ENCODE measurements at regions not wholly inside any gene's neighbourhood (a gene's known extent, or its start where the extent isn't known, plus 50 kb on each side); places are given as distances from the start of the nearest gene placed in this dataset.

DNA sequence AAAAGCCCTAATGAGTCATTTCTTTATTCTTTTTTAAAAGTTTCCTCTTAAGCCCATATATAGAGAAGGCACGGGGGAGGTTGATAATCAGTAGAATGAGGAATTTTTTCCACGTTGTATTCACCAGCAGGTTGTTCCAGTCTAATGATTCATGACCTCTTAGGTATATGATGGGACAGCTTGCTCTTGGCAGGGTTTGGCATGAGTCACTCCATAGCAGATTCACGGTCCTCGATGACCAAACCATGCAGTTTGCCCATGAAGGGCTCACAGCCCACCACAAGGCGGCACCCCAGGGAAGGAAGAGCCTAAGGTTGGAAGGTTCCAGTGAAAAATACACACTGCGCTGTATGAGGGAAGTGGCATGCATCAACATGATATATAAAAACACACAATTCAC, 623.8 kb upstream of the DIPK2B start:
- TF ChIP-seq, protein P1, sequence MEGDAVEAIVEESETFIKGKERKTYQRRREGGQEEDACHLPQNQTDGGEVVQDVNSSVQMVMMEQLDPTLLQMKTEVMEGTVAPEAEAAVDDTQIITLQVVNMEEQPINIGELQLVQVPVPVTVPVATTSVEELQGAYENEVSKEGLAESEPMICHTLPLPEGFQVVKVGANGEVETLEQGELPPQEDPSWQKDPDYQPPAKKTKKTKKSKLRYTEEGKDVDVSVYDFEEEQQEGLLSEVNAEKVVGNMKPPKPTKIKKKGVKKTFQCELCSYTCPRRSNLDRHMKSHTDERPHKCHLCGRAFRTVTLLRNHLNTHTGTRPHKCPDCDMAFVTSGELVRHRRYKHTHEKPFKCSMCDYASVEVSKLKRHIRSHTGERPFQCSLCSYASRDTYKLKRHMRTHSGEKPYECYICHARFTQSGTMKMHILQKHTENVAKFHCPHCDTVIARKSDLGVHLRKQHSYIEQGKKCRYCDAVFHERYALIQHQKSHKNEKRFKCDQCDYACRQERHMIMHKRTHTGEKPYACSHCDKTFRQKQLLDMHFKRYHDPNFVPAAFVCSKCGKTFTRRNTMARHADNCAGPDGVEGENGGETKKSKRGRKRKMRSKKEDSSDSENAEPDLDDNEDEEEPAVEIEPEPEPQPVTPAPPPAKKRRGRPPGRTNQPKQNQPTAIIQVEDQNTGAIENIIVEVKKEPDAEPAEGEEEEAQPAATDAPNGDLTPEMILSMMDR (IDR thresholded peaks at IDR 0.05; ENCODE audit: borderline replicate concordance, insufficient read depth, low read depth, low read length): peak; percentile 29; the same call in 1 of the 2 replicates
- H3K4me3 ChIP-seq (ENCODE audit: low read depth, low read length): no peak overlapping the region

DNA sequence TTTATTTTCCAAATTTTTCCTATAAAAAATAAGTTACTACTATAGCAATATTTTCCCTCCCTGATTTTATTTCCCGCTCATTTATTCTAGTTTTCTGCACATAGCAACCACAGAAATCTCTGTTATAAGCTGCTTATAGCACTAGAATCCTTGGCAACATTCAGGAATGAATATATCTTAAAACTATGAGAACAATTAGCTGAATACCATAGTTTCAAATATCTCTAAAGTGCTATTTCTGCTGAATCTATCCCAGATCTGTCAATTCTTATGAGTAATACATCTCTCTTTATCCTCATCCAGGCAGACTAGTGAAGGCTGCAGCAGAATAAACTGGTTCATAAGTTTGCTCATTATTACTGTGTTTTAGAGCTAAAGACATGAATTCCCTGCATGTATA, 622.9 kb upstream of the DIPK2B start:
- no peak overlapping the region for H3K4me3 ChIP-seq (ENCODE audit: low read depth, low read length)
- TF ChIP-seq, protein P1 (IDR thresholded peaks at IDR 0.05; ENCODE audit: borderline replicate concordance, insufficient read depth, low read depth, low read length): no peak

DNA sequence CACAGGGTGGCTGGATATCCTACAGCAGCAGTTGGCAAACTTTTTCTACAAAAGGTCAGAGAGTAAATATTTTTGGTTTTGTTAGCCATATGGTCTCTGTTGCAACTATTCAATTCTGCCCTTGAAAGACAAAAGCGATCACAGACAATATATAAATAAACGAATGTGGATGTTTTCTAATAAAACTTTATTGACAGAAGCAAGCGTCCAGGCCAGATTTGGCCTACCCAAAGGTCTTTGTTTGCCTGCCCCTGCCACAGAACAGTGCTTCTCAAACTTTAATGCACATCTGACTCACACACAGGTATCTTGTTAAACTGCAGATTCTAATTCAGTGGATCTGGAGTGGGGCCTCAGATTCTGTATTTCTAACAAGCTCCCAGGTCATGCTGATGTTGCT, 621.4 kb upstream of the DIPK2B start:
- H3K4me3 ChIP-seq (ENCODE audit: low read depth, low read length): no peak overlapping the region
- TF ChIP-seq, protein P1 (IDR thresholded peaks at IDR 0.05; ENCODE audit: borderline replicate concordance, insufficient read depth, low read depth, low read length): no peak

DNA sequence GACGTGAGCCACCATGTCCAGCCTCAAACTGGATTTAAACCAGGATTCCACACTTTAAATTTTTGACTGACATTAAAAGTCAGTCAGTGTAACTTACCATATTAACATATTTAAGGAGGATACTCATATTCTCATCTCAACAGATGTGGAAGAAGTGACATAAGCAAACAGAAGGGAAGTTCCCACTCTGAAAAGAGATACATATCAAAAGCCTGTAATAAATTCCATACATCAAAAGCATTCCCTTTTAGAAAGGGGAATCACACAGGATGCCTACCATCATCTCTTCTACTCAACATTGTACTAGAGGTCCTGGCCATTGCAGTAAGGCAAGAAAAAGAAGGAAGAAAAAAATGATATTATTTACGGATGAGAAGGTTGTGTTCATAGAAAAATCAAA, 618.2 kb upstream of the DIPK2B start:
- TF ChIP-seq, protein P1 (IDR thresholded peaks at IDR 0.05; ENCODE audit: borderline replicate concordance, insufficient read depth, low read depth, low read length): no peak
- H3K4me3 ChIP-seq (ENCODE audit: low read depth, low read length): no peak overlapping the region

DNA sequence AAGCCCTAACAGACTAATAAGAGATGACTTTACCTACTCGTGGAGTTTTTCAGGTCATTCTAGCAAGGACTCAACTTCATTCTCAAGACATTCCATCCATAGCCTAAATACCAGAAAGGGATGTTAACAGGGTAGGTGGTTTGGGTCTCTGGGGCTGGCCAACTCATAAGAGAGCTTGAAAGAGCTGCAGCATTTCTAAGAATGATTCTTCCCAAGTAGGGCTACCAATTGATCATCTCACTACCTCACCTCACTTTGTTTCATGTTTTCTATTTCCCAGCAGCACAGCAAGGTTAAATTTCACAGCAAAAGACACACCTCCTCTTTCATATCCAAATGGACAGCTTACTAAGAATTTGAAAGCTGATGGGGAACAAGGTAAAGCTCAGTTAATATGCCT, 614.8 kb upstream of the DIPK2B start:
- no peak overlapping the region for H3K4me3 ChIP-seq (ENCODE audit: low read depth, low read length)
- TF ChIP-seq, protein P1 (IDR thresholded peaks at IDR 0.05; ENCODE audit: borderline replicate concordance, insufficient read depth, low read depth, low read length): no peak

DNA sequence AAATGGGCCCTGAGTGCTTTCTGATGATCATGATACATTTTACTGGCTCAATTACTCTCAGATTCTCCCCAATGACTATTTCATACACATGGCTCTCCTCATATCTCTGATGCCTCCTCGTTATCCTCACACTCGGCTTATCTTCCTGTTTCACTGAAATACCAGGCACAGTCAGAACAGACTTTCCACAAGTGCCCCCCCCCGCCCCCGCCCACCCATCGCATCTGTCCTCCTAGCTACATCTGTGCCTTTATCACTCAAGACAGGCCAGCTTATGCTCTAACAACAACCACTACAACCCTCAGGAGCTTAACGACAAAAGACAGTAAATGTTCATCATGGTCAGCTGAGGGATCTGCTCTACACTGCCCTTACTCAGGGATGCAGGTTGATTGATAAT, 610.6 kb upstream of the DIPK2B start:
- H3K4me3 ChIP-seq (ENCODE audit: low read depth, low read length): no peak overlapping the region
- TF ChIP-seq, protein P1 (IDR thresholded peaks at IDR 0.05; ENCODE audit: borderline replicate concordance, insufficient read depth, low read depth, low read length): no peak

DNA sequence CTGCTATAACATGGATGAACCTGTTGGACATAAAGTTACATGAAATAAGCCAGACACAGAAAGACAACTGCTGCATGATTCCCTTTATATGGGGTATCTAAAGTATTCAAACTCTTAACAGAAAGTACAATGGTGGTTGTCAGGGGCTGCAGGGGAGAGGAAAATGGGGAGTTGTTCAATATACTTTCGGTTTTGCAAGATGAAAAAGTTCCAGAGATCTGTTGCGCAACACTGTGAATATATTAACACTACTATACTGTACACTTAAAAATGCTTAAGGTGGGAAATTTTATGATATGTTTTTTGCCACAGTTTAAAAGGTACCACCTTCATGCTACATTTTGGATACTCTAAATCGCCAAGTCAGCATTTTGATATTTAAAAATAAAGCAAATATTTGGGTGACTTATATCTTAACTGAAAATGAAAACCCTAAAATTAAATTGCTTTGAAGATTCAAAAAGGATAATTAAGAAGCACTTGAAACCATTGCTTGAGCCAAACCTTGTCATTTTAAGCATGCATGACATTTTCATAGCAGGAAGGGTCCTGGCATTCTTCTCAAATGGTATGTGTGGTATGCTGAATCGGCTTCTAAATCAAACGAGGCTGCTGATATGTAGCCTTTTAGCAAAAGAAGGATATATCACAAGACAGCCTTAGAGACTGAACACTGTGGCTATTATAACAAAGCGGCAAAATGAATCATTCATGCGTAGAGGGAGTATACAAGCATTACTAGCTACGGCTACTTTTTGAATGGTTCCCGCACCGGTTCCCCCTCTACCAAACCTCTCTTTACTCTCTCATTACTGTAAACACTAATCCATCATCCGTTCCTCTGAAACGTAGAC, 607.1 kb upstream of the DIPK2B start:
- TF ChIP-seq, protein P1 (IDR thresholded peaks at IDR 0.05; ENCODE audit: borderline replicate concordance, insufficient read depth, low read depth, low read length): no peak
- H3K4me3 ChIP-seq (ENCODE audit: low read depth, low read length): no peak overlapping the region
